Neural progenitor cell (in vitro differentiated cells): ENCODE measurements at regions not wholly inside any gene's neighbourhood (a gene's known extent, or its start where the extent isn't known, plus 50 kb on each side); places are given as distances from the start of the nearest gene placed in this dataset.

ENCODE experiments used
- DNase-seq: peaks from one replicate; pipeline ENCODE4 v3.0.0-alpha.2; 2016; ENCODE audit warnings: low spot score
- H2AFZ ChIP-seq: fragments of 200-600 bp; sonication (generic); replicated peaks from 2 replicates; pipeline ENCODE4 v1.6.1; 2016; ENCODE audit warnings: antibody characterized with exemption
- H3F3A ChIP-seq: fragments of 200-600 bp; sonication (generic); 2 replicates; pipeline ENCODE4 v1.6.1; 2016; ENCODE audit warnings: antibody characterized with exemption, low read depth
- H3K27ac ChIP-seq: fragments of 200-600 bp; sonication (generic); 2 replicates; pipeline ENCODE4 v1.5.1; 2016; ENCODE audit warnings: mild to moderate bottlenecking
- H3K27me3 ChIP-seq: fragments of 200-600 bp; sonication (generic); 2 replicates; pipeline ENCODE4 v1.6.1; 2016; ENCODE audit warnings: mild to moderate bottlenecking, moderate library complexity
- H3K36me3 ChIP-seq: fragments of 200-600 bp; sonication (generic); 2 replicates; pipeline ENCODE4 v1.5.1; 2016
- H3K4me1 ChIP-seq: fragments of 200-600 bp; sonication (generic); 2 replicates; pipeline ENCODE4 v1.6.1; 2016; ENCODE audit warnings: mixed run types
- H3K4me2 ChIP-seq: fragments of 200-600 bp; sonication (generic); 2 replicates; pipeline ENCODE4 v1.6.1; 2016
- H3K4me3 ChIP-seq: fragments of 200-600 bp; sonication (generic); 2 replicates; pipeline ENCODE4 v1.5.1; 2016
- H3K79me2 ChIP-seq: fragments of 200-600 bp; sonication (generic); 2 replicates; pipeline ENCODE4 v1.6.1; 2016; ENCODE audit warnings: low read depth
- H3K9ac ChIP-seq: fragments of 200-600 bp; sonication (generic); 2 replicates; pipeline ENCODE4 v1.6.1; 2016
- H3K9me3 ChIP-seq: fragments of 200-600 bp; sonication (generic); 2 replicates; pipeline ENCODE4 v1.5.1; 2016; ENCODE audit warnings: low read depth
- H4K20me1 ChIP-seq: fragments of 200-600 bp; sonication (generic); 2 replicates; pipeline ENCODE4 v1.6.1; 2016; ENCODE audit warnings: low read depth
- H3K27ac Mint-ChIP-seq: 3 replicates; pipeline ENCODE4 v1.8.0; 2021; ENCODE audit warnings: mixed read lengths
- H3K27me3 Mint-ChIP-seq: 2 replicates; pipeline ENCODE4 v1.8.0; 2022; ENCODE audit warnings: low read depth, mild to moderate bottlenecking, inconsistent platforms, moderate library complexity, mixed read lengths; ENCODE audit not compliant: insufficient read depth
- H3K36me3 Mint-ChIP-seq: 3 replicates; pipeline ENCODE4 v1.8.0; 2021; ENCODE audit warnings: mixed read lengths
- H3K4me1 Mint-ChIP-seq: 3 replicates; pipeline ENCODE4 v1.8.0; 2021; ENCODE audit warnings: mixed read lengths
- H3K4me3 Mint-ChIP-seq: 3 replicates; pipeline ENCODE4 v1.8.0; 2021; ENCODE audit warnings: mild to moderate bottlenecking, moderate library complexity, mixed read lengths
- H3K9me3 Mint-ChIP-seq: 3 replicates; pipeline ENCODE4 v1.8.0; 2020; ENCODE audit warnings: mixed read lengths
- CTCF ChIP-seq: fragments of 200-600 bp; sonication (generic); IDR thresholded peaks from 2 replicates; pipeline ENCODE4 v1.5.1; 2017; ENCODE audit warnings: antibody characterized with exemption, mild to moderate bottlenecking
- EZH2 ChIP-seq: fragments of 200-600 bp; sonication (generic); IDR thresholded peaks from 2 replicates; pipeline ENCODE4 v1.6.1; 2017; ENCODE audit warnings: antibody characterized with exemption, mild to moderate bottlenecking, moderate library complexity
- EZH2phosphoT487 ChIP-seq: fragments of 200-600 bp; sonication (generic); IDR thresholded peaks from 2 replicates; pipeline ENCODE4 v1.6.1; 2017; ENCODE audit warnings: antibody characterized with exemption

GRCh38 chr3:16109929-16110328 is 64.6 kb upstream of the GALNT15 start:
- no peaks in the 10 kb centered on the region for H3K36me3 Mint-ChIP-seq
- Histone ChIP-seq H4K20me1 (no peaks in the 10 kb centered on the region), H3K4me3 (no peak overlapping the region), H3K4me1 (no peaks in the 10 kb centered on the region), H3K36me3 (no peaks in the 10 kb centered on the region), H3K27ac (no peak overlapping the region), H3K27me3 (no peaks in the 10 kb centered on the region), H3K9ac (no peak overlapping the region), H3F3A (no peaks in the 10 kb centered on the region), H2AFZ (no peak overlapping the region), H3K4me2 (no peak overlapping the region), H3K79me2 (no peaks in the 10 kb centered on the region), H3K9me3 (no peaks in the 10 kb centered on the region)
- DNase-seq = no peak
- H3K9me3 Mint-ChIP-seq = peaks cover 2% of the 10 kb centered on the region
- no peaks in the 10 kb centered on the region for H3K4me1 Mint-ChIP-seq
- H3K4me3 Mint-ChIP-seq = no peak overlapping the region
- H3K27me3 Mint-ChIP-seq = no peaks in the 10 kb centered on the region
- no peak overlapping the region for H3K27ac Mint-ChIP-seq
- TF ChIP-seq EZH2phosphoT487 (no peak), EZH2 (no peak), CTCF (no peak)

- Histone ChIP-seq H3K4me1 (no peaks in the 10 kb centered on the region), H3K27ac (no peak overlapping the region), H3K9me3 (no peaks in the 10 kb centered on the region), H3K79me2 (no peaks in the 10 kb centered on the region), H3K4me3 (no peak overlapping the region), H3K4me2 (no peak overlapping the region), H3K36me3 (no peaks in the 10 kb centered on the region), H3F3A (no peaks in the 10 kb centered on the region), H3K9ac (no peak overlapping the region), H4K20me1 (no peaks in the 10 kb centered on the region), H2AFZ (no peak overlapping the region), H3K27me3 (no peaks in the 10 kb centered on the region)
- TF ChIP-seq CTCF (no peak), EZH2phosphoT487 (no peak), EZH2 (no peak)
- H3K4me3 Mint-ChIP-seq = no peak overlapping the region
- DNase-seq = no peak
- H3K27me3 Mint-ChIP-seq = no peaks in the 10 kb centered on the region
- no peaks in the 10 kb centered on the region for H3K4me1 Mint-ChIP-seq
- H3K27ac Mint-ChIP-seq = no peak overlapping the region
- no peaks in the 10 kb centered on the region for H3K36me3 Mint-ChIP-seq
- H3K9me3 Mint-ChIP-seq = peaks cover 2% of the 10 kb centered on the region
These were observed 61.5 kb upstream of the GALNT15 start for GRCh38 chr3:16112910-16113504.

DNA sequence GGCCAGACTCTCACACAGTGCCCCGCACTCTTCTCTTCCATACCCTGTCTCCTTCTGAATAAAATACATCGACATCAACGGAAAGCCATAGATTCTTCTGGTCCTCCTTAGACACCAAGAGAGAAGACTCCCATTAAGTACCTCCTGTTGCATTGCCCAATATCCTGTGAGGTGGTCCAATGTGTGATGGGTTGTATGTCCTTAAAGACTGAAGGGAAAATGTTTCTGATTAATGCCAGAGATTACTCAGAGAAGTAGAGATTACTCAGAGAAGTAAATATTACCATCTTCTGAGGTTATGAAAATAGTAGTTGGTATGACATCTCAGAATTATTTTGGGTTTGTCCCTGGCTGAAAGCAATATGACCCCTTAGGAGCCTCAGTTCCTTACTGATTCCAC is 60.8 kb upstream of the GALNT15 start:
- H2AFZ ChIP-seq = no peak overlapping the region
- no peaks in the 10 kb centered on the region for H3K27me3 ChIP-seq
- no peak overlapping the region for H3K4me3 Mint-ChIP-seq
- H3K27ac ChIP-seq = no peak overlapping the region
- H3K36me3 ChIP-seq = no peaks in the 10 kb centered on the region
- H3K9me3 Mint-ChIP-seq = peaks cover 2% of the 10 kb centered on the region
- H4K20me1 ChIP-seq = no peaks in the 10 kb centered on the region
- H3F3A ChIP-seq = no peaks in the 10 kb centered on the region
- H3K36me3 Mint-ChIP-seq = no peaks in the 10 kb centered on the region
- no peak overlapping the region for H3K4me2 ChIP-seq
- no peak overlapping the region for H3K27ac Mint-ChIP-seq
- no peaks in the 10 kb centered on the region for H3K27me3 Mint-ChIP-seq
- H3K4me1 ChIP-seq = no peaks in the 10 kb centered on the region
- H3K9ac ChIP-seq = no peak overlapping the region
- H3K4me3 ChIP-seq = no peak overlapping the region
- H3K4me1 Mint-ChIP-seq = no peaks in the 10 kb centered on the region
- no peaks in the 10 kb centered on the region for H3K9me3 ChIP-seq
- no peaks in the 10 kb centered on the region for H3K79me2 ChIP-seq
- TF ChIP-seq EZH2 (no peak), CTCF (no peak), EZH2phosphoT487 (no peak)
- no peak for DNase-seq
